EH (cell line): ENCODE measurements at regions not wholly inside any gene's neighbourhood (a gene's known extent, or its start where the extent isn't known, plus 50 kb on each side); places are given as distances from the start of the nearest gene placed in this dataset.

Experiments
- DNase-seq: peaks from one replicate; pipeline ENCODE4 v3.0.0-alpha.2; 2015; ENCODE audit warnings: low read depth

DNA sequence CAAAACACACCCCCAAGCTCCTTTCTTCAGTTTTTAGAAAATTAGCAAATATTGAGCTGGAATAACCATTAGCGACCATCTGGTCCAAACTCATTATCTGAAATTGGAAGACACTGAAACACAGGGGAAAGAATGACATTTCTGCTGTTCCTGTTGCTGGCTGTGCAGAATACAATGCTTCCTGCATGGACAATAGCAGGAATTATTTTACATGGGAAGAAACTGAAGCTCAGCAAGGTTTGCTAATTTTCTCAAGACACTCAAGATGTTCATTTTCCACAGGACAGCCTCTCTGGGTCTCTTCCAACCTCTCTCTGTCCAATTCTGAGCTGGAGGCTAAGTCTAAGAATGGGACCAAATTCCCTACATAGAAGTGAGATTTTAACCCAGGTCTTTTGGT lies 81.9 kb upstream of the TNS3 start:
- no peak for DNase-seq

DNA sequence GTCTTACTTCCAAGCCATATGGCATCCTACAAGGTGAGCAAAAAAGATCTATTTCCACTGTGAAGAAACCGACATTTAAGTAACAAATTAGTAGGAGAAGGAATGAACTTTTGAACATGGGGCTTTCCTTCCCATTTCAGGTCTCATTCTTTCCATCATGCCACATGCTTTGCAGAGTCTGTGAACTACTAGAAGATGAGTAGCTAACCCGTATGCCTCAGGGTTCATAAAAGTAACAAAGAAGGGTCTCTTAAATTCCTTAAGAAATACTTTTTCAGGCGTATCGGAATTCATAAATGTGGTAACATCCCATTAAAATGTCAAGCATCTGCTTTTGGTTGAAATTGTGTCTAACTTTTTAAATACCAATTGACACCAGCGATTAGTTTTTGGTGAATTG lies 81.3 kb upstream of the TNS3 start:
- peak; percentile 64 for DNase-seq

DNA sequence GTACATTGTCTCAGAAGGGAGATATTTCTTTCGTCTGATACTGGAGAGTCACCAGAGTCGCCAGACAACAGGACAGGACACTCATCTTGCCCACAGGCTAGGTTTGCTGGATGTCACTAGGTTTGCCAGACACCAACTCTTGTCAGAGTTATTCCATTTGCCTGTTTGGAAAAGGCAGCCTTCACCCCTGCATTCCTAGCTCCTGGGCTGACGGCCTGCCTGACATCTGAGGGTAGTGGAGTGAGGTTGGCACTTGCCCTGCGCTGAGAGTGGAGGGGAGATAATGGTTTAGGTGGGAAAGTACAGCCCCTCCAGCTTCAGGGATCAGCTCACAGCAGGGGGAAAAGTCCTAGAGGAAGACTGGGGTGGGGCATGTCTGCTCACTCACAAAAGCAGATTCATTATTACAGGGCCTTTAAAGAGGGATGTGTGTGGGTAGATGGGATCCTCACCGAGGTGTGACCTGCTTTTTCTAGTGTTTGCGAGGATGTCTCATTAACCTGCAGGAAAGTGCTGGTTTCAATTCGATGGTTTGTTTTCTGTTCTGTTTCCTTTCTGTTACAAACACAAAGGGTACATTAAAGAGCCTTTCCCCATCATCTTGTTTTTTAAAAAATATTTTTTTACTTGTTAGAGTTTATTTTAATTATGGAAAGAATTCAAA lies 79.3 kb upstream of the TNS3 start:
- DNase-seq, result no peak

DNA sequence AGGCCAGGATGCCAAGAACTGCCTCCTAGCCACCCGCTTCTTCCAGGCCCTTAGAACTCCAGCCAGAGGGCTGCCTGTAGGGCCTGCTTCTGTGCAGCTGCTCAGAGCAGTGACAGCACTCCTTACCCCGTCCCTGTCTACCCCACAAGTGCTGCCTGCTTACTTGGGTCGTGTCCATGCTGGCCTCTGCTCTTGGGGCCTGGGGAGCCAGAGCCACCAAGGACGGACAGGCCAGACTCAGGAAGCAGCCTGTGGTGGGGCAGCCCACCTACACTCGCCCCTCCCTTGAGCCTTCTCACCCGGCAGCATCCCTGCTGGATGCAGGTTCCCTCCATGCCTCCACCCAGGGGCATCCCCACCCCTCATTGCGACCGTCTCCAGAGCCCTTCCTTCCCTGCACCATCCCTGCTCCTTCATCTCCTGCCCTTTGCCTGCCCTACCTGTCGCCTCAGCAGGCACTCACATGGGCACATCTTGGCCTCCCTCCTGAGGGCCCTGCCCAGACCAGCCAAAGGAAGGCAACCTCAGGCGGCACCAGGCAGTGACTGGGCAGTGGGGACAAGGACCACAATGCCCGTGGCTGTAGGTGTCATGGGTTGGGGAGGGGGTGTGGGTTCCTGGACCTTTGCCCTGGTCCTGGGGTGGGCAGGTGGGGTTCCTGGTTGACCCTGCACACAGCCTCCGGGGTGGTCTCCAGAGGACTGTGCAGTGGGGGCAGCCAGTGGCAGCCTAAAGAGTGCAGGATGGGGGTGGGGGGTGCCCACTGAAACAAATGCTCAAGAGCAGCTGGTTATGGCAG lies 78.0 kb upstream of the TNS3 start:
- DNase-seq, result no peak

DNA sequence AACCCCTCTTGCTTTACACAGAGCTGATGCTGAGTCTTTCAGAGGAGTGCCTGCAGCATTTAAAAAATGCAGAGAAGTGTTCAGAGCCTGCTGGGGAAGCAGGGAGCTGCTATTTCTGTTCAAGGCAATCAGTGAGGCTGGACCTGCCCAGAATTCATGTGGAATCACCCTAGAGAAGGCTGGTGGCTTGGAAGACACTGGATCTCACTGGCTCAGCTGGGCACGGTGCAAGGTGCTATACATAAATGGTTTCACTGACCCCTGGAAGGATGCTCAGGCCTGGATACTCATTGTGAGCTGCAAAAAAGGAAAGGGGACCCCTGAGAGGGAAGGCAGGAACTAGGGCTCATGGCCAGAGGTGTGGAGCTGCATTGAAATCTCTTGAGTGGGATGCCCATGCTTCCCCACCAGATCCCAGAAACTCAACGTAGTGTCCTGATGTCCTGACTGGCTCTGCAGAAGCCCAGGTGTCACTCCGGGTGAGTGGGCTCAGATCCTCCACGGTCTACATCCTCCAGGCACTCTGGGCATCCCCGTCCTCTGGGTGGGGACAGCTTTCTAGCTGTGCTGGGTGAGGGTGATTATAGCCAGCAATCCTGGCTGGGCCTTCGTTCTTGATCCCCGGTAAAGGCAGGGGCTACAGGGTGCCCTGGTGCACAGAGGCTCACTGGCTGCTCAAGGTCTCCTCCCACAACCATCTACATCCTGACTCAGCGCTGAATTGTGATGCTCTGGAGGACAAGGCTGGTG lies 77.2 kb upstream of the TNS3 start:
- no peak for DNase-seq

DNA sequence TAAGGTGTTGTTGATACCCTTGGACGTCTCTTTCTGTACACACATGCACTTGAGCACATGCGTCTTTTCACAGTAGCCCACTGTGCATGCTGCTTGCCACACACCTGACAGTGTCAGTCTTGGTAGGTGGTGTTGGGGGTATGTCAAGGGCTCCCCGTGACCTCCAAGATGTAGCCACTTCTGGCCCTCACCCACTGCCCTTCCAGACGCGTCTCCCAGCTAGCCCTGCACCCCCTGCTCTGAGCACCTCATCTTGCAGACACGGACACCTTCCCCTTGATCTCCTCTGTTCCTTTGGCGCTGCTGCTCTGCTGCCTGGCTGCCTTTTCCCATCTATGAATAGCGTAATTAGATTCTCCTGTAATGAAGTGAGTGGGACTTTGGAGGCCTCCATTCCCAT lies 75.2 kb upstream of the TNS3 start:
- DNase-seq, result no peak

DNA sequence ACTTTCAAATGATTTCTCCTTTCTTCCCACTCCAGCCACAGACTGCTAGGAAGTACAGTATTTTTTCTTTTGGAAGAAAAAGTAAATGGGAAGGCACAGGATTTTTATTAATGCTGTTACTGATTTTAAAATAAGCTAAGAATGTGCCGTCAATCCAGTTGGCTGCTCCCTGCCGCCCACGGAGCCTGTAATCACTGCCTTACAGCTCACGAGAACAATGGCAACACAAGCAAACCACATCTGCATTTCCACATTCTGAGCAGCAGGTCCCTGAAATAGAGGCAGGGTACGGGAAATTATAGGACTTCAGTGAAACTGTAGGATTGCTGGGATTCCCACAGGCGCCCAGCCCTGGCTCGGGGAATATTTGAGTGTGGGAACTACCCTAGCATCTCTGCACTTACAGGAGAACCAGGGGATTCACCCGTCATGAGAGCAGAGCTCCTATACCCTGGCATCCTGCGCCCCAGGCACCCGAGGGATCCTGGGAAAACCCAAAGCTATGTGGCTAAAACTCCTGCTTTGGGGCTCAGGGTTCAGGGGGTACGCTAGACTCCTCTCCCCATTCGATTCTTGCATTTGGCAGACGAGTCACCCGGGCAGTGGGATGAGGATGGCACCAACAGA lies 72.9 kb upstream of the TNS3 start:
- peak; percentile 41 for DNase-seq

DNA sequence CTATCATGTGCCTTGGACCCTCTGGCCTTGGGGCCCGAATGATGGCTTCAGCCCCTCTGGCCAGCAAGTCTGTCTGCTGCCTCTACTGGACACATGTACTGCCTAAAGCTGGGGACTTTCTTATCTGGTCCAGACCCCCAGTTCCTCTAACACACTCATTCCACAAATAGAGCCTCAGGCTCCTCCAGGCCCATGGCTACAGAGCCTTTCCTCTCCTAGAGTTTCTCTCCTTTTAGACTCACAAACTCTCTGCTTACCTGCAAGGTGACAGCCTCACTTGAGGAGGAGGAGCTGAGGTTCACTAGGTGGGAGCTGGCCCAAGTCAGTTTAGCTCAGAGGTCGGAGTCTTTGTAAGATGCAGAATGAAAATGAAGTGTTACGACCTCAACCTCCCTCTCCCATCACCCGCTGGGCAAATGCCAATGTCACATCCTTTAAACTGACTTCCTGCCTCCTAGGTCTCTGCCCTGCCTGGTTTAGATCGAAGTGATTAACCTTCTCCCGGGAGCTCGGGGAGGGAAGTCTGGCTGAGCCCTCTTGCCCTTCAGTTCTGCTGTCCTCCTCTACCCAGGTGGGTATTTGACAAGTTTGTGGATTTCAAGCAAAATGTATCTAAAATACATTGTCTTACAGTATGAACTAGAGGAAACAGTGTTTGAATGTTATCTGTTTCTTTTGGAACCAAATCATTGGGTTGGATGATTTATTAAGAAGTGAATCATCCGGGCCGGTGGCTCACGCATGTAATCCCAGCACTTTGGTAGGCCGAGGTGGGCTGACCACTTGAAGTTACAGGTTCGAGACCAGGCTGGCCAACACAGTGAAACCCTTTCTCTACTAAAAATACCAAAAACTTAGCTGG lies 71.9 kb upstream of the TNS3 start:
- peak; percentile 71 for DNase-seq

DNA sequence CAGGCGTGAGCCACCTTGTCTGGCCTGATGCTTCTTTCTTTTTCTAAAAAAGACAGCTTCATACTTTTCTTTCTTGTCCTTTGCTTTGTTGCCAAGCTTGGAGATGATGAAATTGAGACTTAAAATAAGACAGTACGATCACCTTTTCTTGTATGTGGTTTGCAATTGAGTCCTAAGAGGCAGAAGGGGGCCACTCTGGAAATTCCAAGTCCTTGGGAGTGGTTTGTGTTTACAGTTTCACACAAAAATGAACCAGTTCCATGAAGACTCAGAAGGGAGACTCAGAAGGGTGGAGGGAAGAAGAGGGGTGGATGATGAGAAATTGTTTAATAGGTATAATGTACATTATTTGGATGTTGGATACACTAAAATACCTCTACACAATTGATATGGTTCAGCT lies 70.7 kb upstream of the TNS3 start:
- peak; percentile 39 for DNase-seq

DNA sequence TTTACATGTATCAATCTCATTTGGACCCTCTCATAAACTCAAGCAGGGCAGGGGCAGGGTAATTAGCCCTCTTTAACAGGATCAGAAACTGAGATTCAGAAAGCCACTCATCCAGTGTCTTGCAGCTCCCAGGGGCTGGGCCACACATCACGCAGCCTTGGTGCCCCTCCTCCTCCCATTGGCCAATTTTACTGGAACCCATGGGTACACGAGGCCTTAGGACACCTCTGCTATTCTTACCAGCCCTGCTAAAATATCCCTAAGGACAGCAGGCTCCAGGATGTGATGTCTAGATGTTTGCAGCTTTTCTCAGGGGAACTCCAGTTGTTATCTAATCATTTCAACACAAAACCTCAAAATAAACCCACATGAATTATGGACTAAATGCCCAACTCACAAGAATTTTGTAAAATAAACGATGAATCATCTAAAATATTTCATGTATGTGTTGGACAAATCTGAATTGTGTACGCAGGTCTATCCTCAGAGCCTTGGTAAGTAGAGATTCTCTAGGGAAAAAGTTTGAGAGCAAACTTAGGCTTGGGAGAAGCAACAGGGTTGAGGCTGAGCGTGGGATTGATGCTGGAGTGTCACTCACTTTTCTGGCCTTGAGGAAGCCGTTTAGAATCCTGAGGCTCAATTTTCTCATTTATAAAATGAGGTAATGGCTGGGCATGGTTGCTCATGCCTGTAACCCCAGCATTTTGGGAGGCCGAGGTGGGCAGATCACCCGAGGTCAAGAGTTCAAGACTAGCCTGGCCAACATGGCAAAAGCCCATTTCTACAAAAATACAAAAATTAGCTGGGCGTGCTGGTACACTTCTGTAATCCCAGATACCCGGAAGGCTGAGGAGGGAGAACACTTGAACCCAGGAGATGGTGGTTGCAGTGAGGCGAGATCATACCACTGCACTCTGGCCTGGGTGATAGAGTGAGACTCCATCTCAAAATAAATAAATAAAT lies 69.7 kb upstream of the TNS3 start:
- peak; percentile 99 for DNase-seq

DNA sequence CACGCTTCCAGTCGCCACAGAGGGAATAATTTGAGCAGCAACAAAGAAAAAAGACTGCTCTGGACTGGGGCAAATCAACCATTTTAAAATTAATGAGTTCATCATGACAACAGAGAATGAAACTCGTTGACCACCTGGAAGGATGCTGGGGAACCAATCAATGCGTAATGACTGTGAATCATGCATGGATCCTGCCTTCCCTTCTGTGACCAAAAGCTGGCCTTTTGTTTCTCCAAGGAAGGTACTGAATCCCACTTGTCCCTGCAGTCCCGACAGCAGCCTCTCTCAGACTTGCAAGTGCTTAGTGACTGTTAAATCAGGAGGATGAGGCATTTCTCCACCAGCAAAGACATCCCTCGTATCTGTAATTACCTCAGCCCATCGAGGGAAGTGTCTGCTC lies 68.0 kb upstream of the TNS3 start:
- no peak for DNase-seq

DNA sequence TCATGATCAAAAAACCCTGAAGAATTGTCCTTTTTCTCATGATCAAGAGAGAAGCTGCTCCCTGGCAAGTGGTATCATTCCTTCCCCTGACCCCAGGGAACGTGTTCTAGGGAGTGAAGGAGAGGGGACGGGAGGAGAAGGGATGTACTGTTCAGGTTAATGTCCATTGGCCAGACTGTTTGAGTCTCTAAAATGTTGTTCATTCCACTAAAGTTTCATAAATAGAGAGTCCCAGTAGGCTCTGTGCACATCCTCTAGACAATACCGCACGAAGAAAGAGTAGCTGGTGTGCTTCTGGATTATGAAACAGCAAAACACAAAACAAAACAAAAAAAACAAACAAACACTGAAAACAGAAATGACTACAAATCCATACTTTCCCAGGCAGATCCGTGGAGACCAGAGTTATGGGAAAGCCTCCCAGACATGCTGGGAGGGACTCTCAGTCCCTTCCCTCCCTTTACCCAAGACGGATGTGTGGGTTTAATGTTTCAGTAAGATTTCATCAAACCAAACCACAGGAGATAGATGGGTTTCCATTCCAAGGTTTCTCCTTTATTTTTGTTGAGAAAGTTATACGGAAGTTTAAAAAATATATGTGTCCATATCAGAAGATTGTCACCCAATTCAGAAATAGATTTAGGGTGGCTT lies 66.5 kb upstream of the TNS3 start:
- DNase-seq, result peak; percentile 40

DNA sequence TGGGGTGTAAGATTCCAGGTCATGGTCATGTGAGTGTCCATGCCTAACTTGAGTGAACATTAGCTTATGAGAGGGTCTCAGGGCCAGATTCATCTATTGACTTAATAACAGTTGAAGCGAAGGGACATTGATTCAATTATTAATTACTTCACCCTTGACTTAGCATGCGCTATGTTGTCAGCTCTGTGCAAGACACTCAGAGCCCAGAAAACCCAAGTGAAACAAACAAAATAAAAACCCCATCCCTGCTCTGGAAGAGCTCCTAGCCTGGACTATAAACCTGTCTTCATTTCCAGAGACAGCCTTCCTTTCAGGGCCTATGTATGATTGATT lies 66.0 kb upstream of the TNS3 start:
- DNase-seq, result no peak

DNA sequence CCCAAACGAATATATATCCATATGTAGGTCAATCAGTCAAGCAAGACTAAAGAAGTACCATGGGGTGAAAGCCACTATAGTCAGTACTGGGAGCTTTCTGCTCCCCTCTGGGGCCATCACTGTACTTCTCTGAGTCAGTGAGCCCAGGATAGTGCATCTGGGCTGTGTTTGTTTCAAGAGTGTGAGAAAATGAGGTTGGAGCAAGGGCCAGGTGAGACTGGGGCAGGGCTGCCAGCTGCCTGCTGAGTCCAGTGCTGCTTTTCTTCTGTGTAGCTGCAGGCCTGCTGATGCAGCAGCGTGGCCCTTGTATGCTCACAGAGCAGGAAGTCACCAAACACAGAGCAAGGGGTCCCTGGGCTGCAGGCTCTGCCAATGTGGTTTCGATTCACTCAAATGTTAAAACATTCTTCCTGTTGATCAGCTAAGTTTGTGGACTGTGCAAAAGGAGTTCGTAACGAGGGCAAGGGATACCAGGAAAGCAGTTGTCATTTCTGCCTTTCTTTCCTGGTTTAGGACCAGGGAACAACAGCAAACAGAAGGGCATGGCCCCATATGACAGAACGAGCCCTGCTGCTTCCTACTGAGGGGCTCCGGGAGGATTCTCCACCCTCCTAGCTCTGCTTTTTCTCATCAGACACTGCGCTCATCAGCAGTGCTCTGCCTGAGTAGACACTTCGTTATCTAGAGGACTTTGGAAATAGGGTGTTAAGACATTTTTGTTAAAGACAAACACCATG lies 65.4 kb upstream of the TNS3 start:
- no peak for DNase-seq

DNA sequence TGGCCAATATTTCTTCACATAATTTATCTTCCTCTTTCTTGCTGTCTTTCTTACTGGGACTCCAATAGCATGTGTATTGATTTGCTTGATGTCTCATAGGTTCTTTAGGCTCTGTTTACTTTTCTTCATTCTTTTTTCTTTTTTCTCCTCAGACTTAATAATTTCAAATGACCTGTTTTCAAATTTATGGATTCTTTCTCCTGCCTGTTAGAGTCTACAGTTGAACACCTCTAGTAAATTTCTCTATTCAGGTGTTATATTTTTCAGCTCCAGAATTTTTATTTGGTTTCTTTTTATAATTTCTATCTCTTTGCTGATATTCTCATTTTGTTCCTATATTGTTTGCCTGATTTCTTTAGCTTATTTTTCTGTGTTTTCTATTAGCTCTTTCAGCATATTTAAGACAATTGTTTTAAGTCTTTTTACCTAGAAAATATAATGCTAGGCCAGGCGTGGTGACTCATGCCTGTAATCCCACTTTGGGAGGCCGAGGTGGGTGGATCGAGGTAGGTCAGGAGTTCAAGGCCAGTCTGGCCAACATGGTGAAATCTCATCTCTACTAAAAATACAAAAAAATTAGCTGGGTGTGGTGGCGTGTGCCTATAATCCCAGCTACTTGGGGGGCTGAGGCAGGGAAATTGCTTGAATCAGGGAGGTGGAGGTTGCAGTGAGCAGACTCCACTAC lies 61.9 kb upstream of the TNS3 start:
- no peak for DNase-seq

DNA sequence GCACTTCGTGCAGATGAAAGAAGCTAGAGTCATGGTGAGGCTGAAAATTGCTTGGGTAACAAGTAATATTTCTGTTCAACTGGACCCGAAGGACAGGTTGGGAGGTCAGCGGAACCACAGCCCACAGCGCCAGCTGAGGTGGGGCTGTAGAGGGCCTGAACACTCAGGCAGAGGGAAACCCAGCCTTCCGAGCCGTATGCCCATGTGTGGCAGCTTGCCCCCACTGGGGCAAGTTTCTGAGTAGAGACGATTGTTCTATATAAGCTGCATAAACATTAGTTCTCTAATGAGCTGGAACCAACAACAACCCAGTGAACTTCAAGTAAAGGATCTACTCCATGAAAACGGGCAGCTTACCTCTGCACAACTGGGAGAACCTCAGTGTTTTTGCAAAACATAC lies 58.4 kb upstream of the TNS3 start:
- DNase-seq, result no peak

DNA sequence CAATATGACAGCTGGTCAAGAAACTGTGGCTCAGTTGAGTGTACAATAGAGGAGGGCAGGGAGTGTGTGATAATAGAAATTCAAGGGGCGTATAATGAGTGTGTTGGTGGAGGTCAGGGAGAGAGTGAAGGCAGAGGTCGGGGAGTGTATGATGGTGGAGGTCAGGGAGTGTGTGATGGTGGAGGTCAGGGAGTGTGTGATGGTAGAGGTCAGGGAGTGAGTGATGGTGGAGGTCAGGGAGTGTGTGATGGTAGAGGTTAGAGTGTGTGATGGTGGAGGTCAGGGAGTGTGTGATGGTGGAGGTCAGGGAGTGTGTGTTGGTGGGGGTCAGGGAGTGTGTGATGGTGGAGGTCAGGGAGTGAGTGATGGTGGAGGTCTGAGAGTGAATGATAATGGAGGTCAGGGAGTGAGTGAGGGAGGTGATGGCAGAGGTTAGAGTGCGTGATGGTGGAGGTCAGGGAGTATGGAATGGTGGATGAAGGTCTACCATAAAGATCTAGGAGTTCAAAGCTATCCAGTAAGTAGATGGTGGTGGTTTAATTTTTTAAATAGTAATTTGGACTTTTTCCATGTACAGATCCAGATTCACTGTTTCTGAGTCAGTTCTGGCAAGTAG lies 57.7 kb upstream of the TNS3 start:
- DNase-seq, result no peak

DNA sequence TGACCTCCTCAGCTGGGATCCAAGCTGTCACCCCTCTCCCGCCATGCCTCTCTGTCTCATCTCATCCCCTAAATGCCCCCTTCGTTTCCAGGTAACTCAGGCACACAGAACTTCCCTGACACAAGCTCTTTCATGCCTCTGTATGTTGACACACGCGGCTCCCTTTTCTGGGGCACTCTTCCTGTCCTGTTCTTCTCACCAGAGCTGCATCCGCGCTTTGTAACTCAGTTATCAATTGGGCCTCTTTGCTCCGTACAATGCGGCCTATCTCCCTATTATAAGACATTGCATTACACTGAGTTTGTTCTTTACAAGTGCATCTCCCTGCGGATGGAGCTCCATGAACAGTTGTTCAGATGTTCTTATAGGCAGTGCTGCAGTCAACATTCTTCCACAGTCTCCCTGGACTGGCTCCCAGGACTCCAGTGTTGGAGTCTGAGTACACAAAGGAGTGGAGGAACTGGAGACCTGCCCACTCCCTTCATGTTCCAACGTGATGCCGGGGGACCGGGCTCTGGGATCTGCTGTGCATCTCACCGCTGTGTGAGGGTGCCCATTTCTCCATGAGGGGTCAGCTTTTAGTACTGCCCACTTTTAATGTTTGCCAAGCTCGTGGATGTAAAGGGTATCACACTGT lies 56.9 kb upstream of the TNS3 start:
- peak; percentile 25 for DNase-seq
